ENCODE measurements at regions not wholly inside any gene's neighbourhood (a gene's known extent, or its start where the extent isn't known, plus 50 kb on each side); places are given as distances from the start of the nearest gene placed in this dataset.

DNA sequence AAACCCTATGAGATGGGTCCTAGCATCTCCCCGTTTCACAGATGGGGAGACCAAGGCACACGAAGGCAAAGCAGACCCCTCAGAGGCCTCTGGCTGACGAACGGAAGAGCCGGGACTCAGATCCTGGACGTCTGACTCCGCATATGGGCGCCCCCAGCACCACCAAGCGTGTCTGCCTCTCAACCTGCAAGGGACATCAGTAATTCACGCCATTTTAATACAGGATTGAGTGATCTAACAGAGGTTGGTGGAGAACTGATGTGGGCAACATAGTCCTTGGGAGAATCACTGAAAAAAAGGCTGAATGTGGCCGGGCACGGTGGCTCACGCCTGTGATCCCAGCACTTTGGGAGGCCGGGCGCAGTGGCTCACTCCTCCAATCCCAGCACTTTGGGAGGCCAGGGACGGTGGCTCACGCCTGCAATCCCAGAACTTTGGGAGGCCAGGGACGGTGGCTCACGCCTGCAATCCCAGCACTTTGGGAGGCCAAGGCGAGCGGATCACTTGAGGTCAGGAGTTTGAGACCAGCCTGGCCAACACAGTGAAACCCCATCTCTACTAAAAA lies 206.6 kb downstream of the DLL1 start:
- DNase-seq (ENCODE audit: low read depth in 2 of 2) = no peak

DNA sequence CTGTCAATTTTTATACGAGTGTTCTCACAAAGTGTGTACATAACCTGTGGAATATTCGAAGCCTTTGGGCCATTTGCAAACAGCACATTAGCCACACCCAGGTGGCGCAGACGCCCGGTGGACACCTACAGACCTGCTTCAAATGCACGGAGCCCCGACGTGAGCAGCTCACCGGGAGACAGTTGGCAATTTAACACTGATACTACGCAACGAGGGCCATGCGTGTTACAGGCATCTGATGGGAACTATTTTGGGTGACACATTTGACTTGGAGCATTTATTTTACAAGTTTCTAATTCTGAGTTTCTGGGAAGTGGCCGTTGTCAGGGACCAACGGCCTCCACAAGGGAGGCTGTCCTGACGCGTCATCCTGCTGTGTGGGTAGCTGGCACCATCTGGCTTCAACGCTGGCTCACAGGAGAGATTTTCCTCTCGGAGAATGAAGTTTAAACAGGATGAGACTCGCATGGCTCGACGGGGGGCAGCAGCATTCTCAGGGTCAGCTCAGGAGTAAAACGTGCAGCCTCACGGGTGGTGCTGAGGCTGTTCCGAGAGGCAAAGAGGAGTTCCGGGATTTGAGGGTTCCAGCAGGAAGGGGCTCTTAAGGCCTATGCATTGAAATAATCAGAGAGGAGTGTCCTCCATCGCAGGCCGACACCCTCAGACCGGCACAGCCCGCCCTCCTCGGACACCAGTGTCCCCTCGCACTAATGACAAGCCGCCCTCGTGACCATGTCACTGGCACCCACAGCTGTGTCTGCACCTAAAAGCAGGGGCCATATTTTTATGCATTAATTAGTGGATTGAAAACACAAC lies 207.4 kb downstream of the DLL1 start:
- DNase-seq (ENCODE audit: low read depth in 2 of 2) = no peak

GRCh38 chr6:170082531-170083187 lies 208.2 kb downstream of the DLL1 start:
- no peak for DNase-seq (ENCODE audit: low read depth in 2 of 2)

- DNase-seq (ENCODE audit: low read depth in 2 of 2) = no peak
Observed at GRCh38 chr6:170082067-170082466, 208.8 kb downstream of the DLL1 start.

- DNase-seq (ENCODE audit: low read depth in 2 of 2) = no peak
Observed at GRCh38 chr6:170081556-170081955, 209.3 kb downstream of the DLL1 start.

GRCh38 chr6:170080828-170081371 lies 210.0 kb downstream of the DLL1 start:
- DNase-seq (ENCODE audit: low read depth in 2 of 2) = no peak

DNA sequence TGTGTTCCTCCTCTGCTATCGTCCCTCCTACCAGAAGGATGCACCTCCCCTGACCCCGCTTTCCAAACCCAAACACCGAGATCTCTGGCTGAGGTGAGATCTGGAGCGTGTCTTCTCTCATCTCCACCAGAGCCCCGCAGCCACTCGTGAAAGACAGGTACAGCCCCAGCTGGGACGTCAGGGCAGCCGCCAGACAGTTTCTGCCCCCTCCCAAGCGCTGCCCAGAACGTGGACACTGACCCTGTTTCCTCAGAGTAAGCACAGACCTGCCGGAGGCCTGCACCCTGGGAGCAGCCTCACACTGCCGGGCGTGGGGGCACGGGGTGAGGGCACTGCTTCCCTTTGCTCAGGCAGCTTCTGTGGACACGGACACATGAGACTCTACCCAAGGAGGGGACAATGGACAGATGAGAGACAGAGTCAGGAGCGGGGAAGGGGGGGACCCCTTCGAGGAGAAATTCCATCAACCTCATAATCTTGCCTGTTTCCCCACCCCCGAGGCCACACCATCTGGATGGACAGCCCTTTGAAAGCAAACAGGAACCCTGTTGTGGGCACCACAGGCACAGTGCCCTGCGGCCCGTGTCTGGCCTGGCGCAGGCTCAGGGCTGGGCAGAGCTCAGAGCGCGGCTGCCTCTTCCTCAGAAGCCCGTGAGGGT lies 210.6 kb downstream of the DLL1 start:
- DNase-seq (ENCODE audit: low read depth in 2 of 2) = no peak

DNA sequence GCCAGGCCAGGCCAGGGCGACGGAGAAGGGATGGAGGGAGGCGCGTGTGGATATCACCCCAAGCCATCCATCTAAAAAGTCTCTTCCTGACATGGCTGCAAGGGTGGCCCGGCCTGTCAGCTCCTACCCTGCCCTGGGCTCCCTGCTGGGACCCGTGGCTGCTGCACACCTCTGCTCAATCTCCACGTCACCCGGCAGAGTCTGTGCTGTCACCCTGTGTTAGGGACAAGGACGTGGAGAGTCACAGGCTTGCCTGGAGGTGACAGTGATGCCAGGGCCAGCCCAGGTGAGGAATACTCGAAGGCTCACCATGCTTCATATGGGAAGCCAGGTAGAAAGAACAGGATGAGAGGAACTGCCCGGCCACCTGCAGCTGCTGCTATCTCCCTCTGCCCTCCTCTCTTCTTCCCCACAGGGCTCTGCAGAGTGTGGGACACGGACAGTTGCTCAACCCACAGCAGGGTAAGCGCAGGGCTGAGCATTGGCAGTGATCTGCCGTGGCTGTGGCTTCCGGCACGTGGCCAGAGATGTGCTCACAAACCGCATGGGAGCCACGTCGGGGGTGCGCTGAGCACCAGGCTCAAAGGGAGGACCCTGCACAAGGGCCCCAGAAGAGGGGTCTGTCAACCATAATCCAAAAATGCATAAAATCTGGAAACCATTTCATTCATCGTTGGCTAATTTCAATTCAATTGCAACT lies 214.3 kb downstream of the DLL1 start:
- no peak for DNase-seq (ENCODE audit: low read depth in 2 of 2)

DNA sequence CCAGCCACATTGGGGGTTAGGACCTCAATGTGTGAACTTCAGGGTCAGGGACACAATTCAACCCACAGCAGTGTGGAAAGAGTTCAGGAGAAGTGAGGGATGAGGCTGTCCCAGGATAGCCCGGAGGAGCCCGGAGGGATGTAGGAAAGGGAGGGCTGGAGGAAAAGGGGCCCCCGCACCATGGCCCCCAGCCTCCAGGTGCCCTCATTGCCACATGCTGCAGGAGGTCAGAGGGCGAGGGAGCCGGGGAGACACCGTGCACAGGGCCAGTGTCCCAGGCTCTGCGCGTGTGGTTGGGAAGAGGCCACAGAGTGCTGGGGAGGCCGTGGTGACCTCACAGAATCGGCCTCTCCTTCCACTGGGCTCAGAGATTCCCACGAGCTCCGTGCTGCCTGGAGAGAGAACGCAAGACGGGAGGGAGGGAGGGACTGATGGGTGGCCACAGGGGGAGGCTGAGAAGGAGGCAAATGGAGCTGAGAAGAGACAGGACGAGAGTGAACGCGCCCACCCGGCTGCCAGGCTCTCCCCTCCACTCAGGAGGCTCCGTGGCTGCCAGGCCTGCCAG lies 215.1 kb downstream of the DLL1 start:
- no peak for DNase-seq (ENCODE audit: low read depth in 2 of 2)

- DNase-seq (ENCODE audit: low read depth in 2 of 2) = no peak
Observed at GRCh38 chr6:170074907-170075306, 216.0 kb downstream of the DLL1 start.

GRCh38 chr6:170074435-170074834 lies 216.4 kb downstream of the DLL1 start:
- no peak for DNase-seq (ENCODE audit: low read depth in 2 of 2)

DNA sequence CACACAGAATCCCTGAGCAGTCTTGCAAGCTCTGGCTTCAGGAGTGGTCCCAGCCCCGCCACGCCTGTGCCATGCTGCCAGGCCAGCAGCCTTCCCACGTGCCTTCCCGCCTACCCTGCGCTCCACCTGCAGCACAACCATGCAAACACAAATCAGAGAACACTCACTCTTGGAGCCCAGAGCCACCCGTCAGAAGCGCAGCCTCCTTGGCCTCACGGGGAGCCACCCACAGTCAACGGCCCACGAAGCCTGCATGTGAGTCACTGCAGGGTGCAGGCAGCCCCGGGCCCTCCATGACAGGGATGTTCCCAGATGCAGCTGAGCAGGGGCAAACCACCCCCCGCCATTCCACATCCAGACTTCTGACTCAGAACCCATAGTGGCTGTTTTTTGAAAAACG lies 217.0 kb downstream of the DLL1 start:
- no peak for DNase-seq (ENCODE audit: low read depth in 2 of 2)

DNA sequence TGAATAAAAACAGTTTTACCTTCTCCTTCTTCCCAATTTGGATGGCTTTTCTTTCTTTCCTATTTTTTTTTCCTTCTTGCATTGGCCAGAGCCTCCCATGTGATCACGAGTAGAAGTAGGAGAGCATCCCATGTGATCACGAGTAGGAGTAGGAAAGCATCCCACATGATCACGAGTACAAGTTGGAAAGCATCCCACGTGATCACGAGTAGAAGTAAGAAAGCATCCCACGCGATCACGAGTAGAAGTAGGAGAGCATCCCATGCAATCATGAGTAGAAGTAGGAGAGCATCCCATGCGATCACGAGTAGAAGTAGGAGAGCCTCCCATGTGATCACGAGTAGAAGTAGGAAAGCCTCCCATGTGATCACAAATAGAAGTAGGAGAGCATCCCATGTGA lies 218.6 kb downstream of the DLL1 start:
- no peak for DNase-seq (ENCODE audit: low read depth in 2 of 2)

- no peak for DNase-seq (ENCODE audit: low read depth in 2 of 2)
Observed at GRCh38 chr6:170069611-170070010, 221.3 kb downstream of the DLL1 start.

DNA sequence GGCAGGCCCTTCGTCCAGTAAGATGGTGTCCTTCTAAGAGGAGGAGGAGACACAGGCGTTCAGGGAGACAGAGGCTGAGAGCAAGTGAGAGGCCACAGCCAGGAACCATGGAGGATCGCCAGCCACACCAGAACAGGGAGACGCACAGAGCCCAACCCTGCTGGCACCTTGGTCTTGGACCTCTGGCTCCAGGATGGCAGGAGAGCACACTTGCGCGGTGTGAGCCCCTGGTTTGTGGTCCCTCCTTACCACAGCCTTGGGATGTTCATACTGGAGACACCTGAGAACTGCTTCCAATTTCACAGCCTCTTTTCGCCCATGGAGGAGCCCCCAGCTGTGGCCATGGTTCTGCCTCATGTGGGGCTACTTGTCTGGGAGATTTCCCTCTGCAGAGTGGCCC lies 222.4 kb downstream of the DLL1 start:
- no peak for DNase-seq (ENCODE audit: low read depth in 2 of 2)

DNA sequence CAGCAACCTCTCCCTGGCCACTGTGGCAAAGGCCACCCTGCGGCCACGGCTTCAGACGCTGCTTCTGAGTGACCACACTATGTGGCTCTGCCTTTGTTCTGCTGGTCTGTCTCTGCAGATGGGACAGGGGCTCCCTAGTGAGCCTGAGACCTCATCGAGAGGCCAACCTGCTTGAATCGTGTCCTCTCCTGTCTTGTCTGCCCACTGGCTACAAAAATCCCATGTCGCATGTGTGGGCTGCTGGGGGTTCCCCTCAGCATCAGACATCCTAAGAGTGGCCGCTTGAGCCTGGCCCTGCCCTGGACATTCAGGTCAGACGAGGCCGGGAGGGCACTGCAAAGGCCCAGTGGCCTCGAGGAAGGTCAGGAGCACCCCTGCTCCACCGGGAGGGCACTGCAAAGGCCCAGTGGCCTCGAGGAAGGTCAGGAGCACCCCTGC lies 222.9 kb downstream of the DLL1 start:
- DNase-seq (ENCODE audit: low read depth in 2 of 2) = no peak

DNA sequence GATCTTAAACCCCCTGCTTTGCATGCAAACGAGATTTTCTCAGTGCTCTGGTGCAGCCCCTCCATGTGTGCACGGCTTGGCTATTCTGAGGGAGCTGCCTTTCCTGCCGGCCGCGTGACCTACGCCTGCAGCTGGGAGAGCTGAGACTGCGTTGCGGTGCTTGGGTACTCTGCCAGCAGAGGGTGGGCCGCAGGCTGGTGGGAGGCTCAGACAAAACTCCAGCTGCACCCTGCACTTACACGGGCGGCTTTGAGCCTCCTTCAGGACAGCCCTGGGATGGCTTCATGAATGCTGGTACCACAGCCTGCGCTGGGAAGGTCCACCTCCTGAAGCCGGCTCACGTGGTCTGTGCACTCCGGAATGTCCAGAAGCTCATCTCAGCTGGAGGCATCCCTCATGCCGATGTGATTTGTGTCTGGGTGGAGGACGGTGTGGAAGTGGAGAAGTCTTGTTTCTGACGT lies 223.7 kb downstream of the DLL1 start:
- DNase-seq (ENCODE audit: low read depth in 2 of 2) = no peak

DNA sequence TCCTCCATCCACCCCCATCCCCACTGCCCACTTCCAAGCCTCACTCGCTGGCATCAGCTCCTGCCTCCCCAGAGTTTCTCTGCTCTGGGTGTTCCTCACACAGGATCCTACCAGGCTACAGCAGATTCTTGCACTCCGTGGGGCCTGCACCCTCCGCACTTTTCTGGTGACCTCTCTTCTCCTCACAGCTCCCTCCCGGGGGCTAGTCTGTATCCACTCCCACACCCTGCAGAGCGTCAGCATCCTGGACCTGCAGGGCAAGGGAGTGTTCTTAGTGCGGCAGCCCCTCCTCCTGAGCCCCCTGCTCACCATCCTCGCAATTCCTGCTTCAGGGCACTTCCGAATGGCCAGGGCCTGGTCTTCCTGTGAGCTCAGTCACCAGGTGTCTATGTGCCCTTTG lies 224.2 kb downstream of the DLL1 start:
- no peak for DNase-seq (ENCODE audit: low read depth in 2 of 2)

- DNase-seq (ENCODE audit: low read depth in 2 of 2) = no peak
Observed at GRCh38 chr6:170063851-170064602, 226.9 kb downstream of the DLL1 start.

DNA sequence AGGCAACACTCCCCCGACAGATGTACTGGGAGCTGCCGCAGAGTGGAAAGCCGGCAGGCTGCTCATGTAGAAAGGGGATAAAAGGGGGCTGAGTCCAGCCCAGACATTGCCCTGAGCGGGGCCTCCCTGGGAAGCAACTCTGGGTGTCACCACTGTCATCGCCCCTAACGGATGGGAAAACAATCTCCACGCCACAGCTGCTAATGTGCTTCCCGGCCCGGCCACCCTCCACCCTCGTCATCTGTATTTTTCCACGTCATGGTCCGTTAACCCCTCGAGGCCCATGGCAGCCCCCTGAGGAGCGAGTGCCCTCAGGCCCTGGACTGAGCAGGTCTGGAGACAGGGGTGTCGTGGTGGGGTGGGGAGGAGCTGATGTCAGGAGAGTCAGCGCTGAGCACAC lies 227.4 kb downstream of the DLL1 start:
- no peak for DNase-seq (ENCODE audit: low read depth in 2 of 2)

GRCh38 chr6:170062915-170063241 lies 228.0 kb downstream of the DLL1 start:
- DNase-seq (ENCODE audit: low read depth in 2 of 2) = no peak
